Muscle layer of duodenum (tissue), 2 donors: ENCODE measurements at regions not wholly inside any gene's neighbourhood (a gene's known extent, or its start where the extent isn't known, plus 50 kb on each side); places are given as distances from the start of the nearest gene placed in this dataset.

Experiments
- H3K27ac ChIP-seq: one replicate; pipeline ENCODE4 v1.7.0; 2013; ENCODE audit warnings: mild to moderate bottlenecking, low read length
- H3K27me3 ChIP-seq: one replicate; pipeline ENCODE4 v1.7.0; 2013; ENCODE audit warnings: low read depth, mild to moderate bottlenecking, control low read depth, low read length
- H3K36me3 ChIP-seq, 2 donors: one replicate each; pipeline ENCODE4 v1.7.0; 2013; ENCODE audit warnings: low read length in 2 of 2, control low read depth in 1 of 2, mild to moderate bottlenecking in 1 of 2; ENCODE audit not compliant: insufficient read depth in 2 of 2, control insufficient read depth in 1 of 2
- H3K4me1 ChIP-seq, 2 donors: one replicate each; pipeline ENCODE4 v1.7.0; 2013; ENCODE audit warnings: low read length in 2 of 2, mild to moderate bottlenecking in 2 of 2, control low read depth in 1 of 2, moderate library complexity in 1 of 2; ENCODE audit not compliant: insufficient read depth in 2 of 2, control insufficient read depth in 1 of 2
- H3K4me3 ChIP-seq, 2 donors: one replicate each; pipeline ENCODE4 v1.7.0; 2013; ENCODE audit warnings: low read length in 2 of 2, low read depth in 1 of 2, mild to moderate bottlenecking in 1 of 2
- H3K9me3 ChIP-seq, 2 donors: one replicate each; pipeline ENCODE4 v1.7.0; 2013; ENCODE audit warnings: low read length in 2 of 2, control low read depth in 1 of 2, mild to moderate bottlenecking in 1 of 2; ENCODE audit not compliant: control insufficient read depth in 1 of 2
- donor health status: healthy.

DNA sequence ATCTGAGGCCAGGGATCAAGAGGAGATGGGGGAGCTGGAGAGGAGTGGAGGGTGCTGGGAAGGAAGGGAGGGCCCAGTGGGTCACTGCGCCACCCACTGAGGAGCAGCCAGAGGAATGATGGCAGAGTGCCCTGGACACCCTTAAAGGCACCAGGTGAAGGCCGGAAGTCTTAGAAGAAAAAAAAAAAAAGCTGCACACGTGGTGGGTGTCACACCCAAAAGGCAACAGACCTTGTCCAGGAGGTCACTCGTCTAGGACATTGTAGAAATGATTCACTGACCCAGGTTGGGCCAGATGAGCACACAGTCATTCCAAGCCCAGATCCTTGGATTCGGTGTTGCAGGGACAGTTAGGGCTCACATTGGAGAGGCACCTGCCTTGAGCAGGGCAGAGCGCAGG is 93.5 kb upstream of the TRIM2 start:
- no peak overlapping the region for H3K4me3 ChIP-seq
- H3K9me3 ChIP-seq: no peaks in the 10 kb centered on the region
- no peaks in the 10 kb centered on the region for H3K36me3 ChIP-seq
- H3K27me3 ChIP-seq: no peaks in the 10 kb centered on the region
- H3K27ac ChIP-seq: no peak overlapping the region
- H3K4me1 ChIP-seq: peaks cover 0 to 6% of the 10 kb centered on the region in 2 donors

DNA sequence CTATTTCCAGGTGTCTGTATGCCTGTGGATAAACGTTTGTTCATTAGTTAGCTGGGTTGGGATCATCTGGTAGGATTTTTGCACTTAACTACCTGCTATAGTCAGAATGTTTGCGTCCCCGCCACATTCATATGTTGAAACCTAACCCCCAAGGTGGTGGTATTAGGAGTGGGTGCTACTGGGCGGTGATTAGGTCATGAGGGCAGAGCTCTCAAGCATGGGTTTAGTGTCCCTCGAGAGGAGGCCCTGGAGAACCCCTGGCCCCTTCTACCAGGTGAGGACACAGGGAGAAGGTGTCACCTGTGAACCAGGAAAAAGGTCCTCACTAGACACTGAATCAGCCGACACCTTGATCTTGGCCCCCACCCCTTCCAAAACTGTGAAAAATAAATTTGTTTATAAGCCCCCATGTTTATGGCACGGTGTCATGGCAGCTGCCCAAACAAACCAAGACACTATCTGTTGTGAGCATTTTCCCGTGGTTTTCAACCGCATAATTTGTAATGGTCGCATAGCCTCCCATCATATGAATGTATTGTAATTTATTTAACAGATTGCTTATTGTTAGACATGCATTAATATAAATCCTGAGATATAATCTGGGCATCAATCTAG is 92.7 kb upstream of the TRIM2 start:
- Histone ChIP-seq H3K4me1 (peaks cover 5 to 7% of the 10 kb centered on the region in 2 donors), H3K36me3 (no peaks in the 10 kb centered on the region), H3K9me3 (no peaks in the 10 kb centered on the region), H3K27ac (no peak overlapping the region), H3K4me3 (no peak overlapping the region), H3K27me3 (no peaks in the 10 kb centered on the region)

DNA sequence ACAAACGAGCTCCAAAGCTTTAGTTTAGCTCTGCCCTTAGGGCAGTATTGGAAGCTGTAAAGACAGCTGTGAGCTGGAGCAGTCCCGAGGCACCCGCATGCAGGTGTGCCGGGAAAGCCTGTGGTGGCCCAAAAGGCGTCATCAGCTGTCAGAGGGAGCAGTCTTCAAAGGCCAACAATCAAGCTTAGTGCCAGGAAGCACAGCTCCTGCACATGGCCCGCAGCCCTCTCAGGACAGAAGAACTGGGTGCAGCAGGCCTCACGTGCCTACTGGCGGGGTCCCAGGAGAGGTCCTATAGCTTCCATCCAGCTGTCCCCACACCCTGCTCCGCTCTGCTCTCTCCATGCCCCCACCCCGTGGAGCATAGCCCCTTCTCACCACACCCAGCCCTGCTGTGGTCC is 92.2 kb upstream of the TRIM2 start:
- H3K4me1 ChIP-seq: peaks cover 6 to 7% of the 10 kb centered on the region in 2 donors
- no peak overlapping the region for H3K4me3 ChIP-seq
- H3K27me3 ChIP-seq: no peaks in the 10 kb centered on the region
- H3K36me3 ChIP-seq: no peaks in the 10 kb centered on the region
- no peaks in the 10 kb centered on the region for H3K9me3 ChIP-seq
- no peak overlapping the region for H3K27ac ChIP-seq

DNA sequence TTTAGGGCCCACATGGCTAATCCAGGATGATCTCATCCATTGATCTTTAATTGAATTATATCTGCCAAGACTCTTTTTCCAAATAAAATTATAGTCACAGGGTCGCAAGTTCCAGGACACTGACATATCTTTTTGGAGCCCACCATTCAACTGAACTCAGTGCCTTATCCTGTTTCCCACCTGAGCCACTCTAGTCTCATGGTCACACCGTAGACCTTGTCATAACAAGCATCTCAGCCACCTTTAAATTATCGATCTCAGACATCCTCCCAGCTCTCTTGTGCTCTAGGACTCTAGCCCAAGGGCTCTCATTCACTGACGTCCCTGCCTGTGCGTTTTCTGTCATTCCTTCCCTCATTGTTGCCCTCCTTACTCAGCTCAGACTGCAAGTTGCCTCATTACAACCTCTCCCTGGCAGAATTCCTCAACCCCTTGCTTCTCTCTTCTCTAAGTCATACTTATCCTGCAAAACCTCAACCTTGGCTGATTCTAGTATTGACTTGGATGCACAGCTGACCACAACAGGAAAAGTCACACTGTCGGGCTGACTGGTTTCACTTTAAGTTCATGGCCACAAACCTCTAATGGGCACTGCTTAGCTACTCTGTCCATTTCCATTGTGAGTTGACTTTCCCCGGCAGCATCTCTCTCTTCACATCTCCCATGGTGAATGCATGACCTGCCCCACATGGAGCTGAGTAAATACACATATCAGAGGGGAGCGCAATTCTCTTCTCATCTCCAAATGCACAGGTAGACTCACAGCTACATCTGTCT is 91.0 kb upstream of the TRIM2 start:
- Histone ChIP-seq H3K4me3 (no peak overlapping the region), H3K9me3 (no peaks in the 10 kb centered on the region), H3K27ac (no peak overlapping the region), H3K27me3 (no peaks in the 10 kb centered on the region), H3K4me1 (peaks cover 6 to 7% of the 10 kb centered on the region in 2 donors), H3K36me3 (no peaks in the 10 kb centered on the region)

DNA sequence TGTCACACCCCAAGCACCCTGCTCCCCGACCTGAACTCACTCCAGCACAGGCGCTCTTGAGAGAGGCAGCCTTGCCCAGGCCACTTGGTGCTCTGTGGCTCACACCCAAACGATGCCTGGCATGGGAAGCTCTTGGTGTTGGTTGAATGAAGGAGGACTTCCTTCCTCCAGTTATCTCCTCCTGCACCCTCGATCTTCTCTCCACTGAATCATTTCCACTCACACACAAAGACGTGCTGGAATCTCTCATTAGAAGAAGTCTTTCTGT is 90.5 kb upstream of the TRIM2 start:
- Histone ChIP-seq H3K36me3 (no peaks in the 10 kb centered on the region), H3K27ac (no peak overlapping the region), H3K4me3 (no peak overlapping the region), H3K9me3 (no peaks in the 10 kb centered on the region), H3K4me1 (peaks cover 6 to 7% of the 10 kb centered on the region in 2 donors), H3K27me3 (no peaks in the 10 kb centered on the region)

DNA sequence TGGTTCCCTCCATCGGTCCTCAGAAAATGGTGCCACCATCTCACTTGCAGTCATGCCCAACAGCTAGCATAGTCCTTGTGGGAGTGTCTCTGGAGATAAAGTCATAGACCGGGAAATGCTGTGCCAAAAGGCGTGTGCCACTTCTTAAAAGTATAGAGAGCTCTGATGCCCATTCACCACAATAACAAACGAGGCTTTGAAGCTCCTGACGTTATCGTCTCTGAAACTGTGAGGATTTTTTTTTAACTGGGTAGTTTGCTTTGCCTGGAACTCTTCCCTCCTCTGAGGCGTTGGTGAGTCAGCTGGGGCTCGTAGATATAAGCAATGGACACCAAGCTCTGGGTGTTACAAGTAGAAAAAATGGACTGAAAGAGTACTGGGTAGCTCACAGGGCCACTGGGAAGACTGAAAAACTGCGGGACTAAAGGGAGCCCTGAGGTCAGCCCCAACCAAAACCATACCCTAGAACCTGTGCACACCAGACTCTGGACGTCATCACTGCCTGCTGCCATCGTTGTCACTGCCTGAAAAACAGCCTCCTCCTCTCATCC is 89.4 kb upstream of the TRIM2 start:
- Histone ChIP-seq H3K4me3 (no peak overlapping the region), H3K4me1 (peaks cover 6 to 7% of the 10 kb centered on the region in 2 donors), H3K27me3 (no peaks in the 10 kb centered on the region), H3K9me3 (no peaks in the 10 kb centered on the region), H3K36me3 (no peaks in the 10 kb centered on the region), H3K27ac (no peak overlapping the region)

DNA sequence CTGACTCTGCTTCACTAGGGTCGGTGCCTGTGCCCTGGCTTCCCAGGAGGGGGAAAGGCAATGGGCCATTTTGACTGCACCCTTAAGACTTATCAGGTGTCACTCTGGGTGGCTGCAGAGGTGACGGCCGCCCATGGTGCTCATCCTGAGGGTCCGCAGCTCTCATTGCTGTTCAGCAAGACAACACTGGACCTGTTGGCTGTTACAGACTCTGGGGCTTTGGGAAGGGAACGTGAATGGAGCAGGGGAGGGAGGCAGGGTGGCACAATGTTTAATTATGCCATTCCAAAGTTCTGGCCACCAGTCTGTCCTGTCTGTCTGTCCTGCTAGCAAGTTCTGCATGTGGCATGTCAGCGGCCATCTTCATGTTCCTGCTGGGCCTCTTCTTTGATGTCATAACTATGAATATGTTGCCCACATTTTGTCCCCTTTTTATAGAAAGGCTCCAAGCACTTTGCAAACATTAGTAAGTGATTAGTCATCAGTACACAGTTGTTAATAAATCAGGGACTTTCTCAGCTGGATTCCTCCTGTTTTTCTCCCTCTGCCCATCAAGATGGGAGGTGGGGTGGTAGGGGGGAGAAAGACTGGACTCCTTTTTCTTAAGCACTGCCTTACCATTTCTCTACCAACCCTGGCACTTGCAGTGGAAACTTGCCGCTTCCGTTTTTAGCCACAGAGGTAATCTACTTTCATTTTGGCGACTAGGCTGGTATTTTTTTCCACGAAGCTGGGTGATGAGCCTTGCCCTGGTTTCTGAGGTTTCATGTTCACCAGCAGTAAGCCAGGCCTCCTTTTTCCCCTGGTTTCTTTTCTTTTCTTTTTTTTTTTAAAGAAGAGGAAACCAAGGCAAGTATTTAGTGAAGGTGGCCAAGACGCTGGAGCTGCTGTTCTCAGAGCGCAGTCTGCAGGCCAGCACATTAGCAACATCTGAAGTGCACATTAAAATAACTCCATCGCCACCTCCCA is 88.6 kb upstream of the TRIM2 start:
- Histone ChIP-seq H3K4me1 (peaks cover 6 to 7% of the 10 kb centered on the region in 2 donors), H3K27ac (peak overlapping the region; percentile 58), H3K9me3 (no peaks in the 10 kb centered on the region), H3K4me3 (peak overlapping the region; percentile 17 to 34), H3K36me3 (no peaks in the 10 kb centered on the region), H3K27me3 (no peaks in the 10 kb centered on the region)

DNA sequence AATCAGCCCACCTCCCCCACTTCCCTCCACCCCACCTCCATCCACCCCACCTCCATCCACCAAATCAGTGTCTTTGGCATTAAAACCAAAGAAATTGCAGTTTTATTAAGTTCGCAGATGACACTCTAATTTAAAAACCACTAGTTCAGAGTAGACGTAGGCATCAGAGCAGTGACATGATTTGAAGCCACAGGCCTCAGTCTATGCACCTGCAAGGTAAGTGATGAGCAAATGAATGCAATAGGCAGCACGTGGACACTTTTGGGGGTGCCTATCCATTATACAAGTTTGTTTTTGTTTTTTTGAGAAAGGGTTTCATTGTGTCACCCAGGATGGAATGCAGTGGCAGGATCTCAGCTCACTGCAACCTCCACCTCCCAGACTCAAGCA is 88.0 kb upstream of the TRIM2 start:
- H3K4me3 ChIP-seq: peak overlapping the region in 1 of 2 donors; percentile 34
- no peaks in the 10 kb centered on the region for H3K27me3 ChIP-seq
- no peaks in the 10 kb centered on the region for H3K36me3 ChIP-seq
- H3K4me1 ChIP-seq: peaks cover 6 to 7% of the 10 kb centered on the region in 2 donors
- no peaks in the 10 kb centered on the region for H3K9me3 ChIP-seq
- H3K27ac ChIP-seq: no peak overlapping the region

DNA sequence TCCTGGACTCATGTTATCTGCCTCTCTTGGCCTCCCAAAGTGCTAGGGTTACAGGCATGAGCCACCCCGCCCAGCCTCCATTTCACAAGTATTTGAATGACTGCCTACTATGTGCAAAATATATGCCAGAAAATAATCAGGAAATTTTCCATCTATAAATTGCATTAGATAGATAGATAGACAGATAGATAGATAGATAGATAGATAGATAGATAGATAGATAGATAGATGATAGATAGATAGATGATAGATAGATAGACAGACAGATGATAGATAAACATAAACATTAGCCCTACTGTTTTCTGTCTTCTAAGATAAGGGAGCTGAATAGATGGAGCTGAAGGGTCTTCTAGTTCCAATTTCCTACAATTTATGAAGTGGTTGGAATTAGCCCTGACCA is 87.4 kb upstream of the TRIM2 start:
- Histone ChIP-seq H3K4me3 (no peak overlapping the region), H3K9me3 (no peaks in the 10 kb centered on the region), H3K36me3 (no peaks in the 10 kb centered on the region), H3K27ac (no peak overlapping the region), H3K27me3 (no peaks in the 10 kb centered on the region), H3K4me1 (peaks cover 7 to 10% of the 10 kb centered on the region in 2 donors)

DNA sequence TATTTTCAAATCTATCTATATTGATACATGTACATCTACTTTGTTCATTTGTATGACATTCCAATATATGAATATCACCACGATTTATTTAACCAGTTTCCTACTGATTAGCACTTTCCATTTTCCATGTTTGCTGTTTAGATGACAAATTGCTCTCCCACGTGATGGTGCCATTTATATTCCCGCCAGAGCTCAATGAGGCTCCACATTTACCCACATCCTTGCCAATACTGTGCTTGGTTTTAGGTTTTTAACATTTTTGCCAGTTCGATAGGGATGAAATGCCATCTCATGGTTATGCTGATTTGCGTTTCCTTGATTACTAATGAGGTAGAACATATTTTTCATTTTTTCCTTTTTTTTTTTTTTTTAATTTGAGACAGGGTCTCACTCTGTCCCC is 86.7 kb upstream of the TRIM2 start:
- H3K36me3 ChIP-seq: no peaks in the 10 kb centered on the region
- H3K27me3 ChIP-seq: no peaks in the 10 kb centered on the region
- no peak overlapping the region for H3K4me3 ChIP-seq
- H3K4me1 ChIP-seq: peaks cover 7 to 10% of the 10 kb centered on the region in 2 donors
- no peaks in the 10 kb centered on the region for H3K9me3 ChIP-seq
- no peak overlapping the region for H3K27ac ChIP-seq

DNA sequence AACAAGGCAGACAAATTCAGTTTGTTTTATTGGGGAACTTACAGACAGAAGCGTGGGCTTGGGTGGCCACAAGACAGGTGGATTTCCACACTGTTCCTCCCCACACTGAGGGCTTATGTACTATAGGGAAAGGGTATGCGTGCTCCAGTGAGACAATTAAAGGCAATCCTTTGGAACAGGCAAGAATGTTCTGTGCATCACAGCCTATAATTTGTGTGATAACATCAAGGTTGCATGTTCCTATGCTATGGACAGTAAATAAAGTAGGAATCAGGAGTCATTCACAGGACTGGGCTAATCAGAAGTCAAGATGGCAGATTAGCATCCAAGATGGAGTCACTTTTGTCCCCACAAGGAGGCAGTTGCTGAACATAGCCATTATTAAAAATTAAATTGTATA is 84.6 kb upstream of the TRIM2 start:
- no peaks in the 10 kb centered on the region for H3K9me3 ChIP-seq
- peaks cover 7 to 10% of the 10 kb centered on the region in 2 donors for H3K4me1 ChIP-seq
- H3K4me3 ChIP-seq: no peak overlapping the region
- H3K27ac ChIP-seq: no peak overlapping the region
- H3K36me3 ChIP-seq: no peaks in the 10 kb centered on the region
- no peaks in the 10 kb centered on the region for H3K27me3 ChIP-seq
